Suprapubic skin (tissue), 4 donors: ENCODE measurements at regions not wholly inside any gene's neighbourhood (a gene's known extent, or its start where the extent isn't known, plus 50 kb on each side); places are given as distances from the start of the nearest gene placed in this dataset.

ENCODE experiments used
- CTCF ChIP-seq, 2 donors: fragments of 200-600 bp in 1 of 2; fragments of 450-650 bp in 1 of 2; sonication (generic) in 1 of 2; IDR thresholded peaks; one replicate each; pipeline ENCODE4 v1.5.1; 2016 to 2019; ENCODE audit warnings: antibody characterized with exemption in 2 of 2, mild to moderate bottlenecking in 1 of 2, moderate library complexity in 1 of 2
- POLR2A ChIP-seq, 2 donors: fragments of 450-650 bp; IDR thresholded peaks; one replicate each; pipeline ENCODE4 v1.6.1; 2017; ENCODE audit warnings: antibody characterized with exemption in 2 of 2, mild to moderate bottlenecking in 2 of 2, moderate library complexity in 2 of 2
- POLR2AphosphoS5 ChIP-seq, 3 donors: sonication (generic); formaldehyde crosslinking; IDR thresholded peaks; one replicate each; pipeline ENCODE4 v1.6.1; 2017; ENCODE audit warnings: antibody characterized with exemption in 3 of 3

GRCh38 chr9:717722-718121 lies 123.8 kb upstream of the DMRT1 start:
- no peak for TF ChIP-seq CTCF (IDR thresholded peaks at IDR 0.05)
- TF ChIP-seq POLR2A (IDR thresholded peaks at IDR 0.05) = no peak
- no peak for TF ChIP-seq POLR2AphosphoS5 (IDR thresholded peaks at IDR 0.05)
